ENCODE measurements at regions not wholly inside any gene's neighbourhood (a gene's known extent, or its start where the extent isn't known, plus 50 kb on each side); places are given as distances from the start of the nearest gene placed in this dataset.
"Not testable (repeated sequence)": the region's sequence is repeated elsewhere in the genome, so short reads cannot be mapped to it uniquely, and the experiment has no call there.

DNA sequence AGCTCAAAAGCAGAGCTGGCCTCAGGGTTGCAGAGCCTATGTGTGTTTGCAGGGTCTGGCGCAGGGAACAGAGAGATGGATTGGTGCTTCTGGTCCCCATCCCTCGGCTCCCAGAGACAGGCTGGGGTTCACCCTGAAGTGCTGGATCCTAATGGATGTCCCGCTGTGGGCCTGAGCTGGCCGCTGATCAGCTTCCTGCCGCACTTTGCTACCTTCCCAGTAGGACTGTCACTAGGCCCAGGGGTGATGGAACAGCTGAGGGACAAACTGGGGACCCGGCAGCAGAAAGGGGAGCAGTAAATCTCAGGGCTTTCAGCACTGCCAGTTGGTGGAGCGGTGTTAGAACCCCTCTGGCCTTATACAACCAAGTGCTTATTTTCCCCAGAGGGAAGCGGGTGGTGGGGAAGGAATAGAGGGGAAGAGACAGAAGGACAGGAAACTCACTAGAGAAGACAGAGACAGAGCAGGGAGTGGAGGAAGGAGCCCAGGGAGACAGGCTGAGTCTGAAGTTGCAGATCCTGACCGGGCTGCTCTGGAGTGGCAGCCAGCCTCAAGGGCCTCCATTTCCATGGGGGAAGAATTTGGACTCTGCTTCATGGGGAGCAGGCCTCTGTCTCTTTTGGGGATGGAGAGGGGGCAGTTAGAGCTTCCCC is 78.6 kb downstream of the MRM1 start:
- no peak overlapping the region for H3K4me3 ChIP-seq (ENCODE audit: low read length)
- no peak overlapping the region for H3K9ac ChIP-seq (ENCODE audit: low read length)
- H3K36me3 ChIP-seq (ENCODE audit: control insufficient read depth, insufficient read depth, low read length) = no peaks in the 10 kb centered on the region
- H3K9me3 ChIP-seq (ENCODE audit: control insufficient read depth, low read length) = no peaks in the 10 kb centered on the region
- no peaks in the 10 kb centered on the region for H3K4me1 ChIP-seq (ENCODE audit: control insufficient read depth, insufficient read depth, low read length)
- H3K27me3 ChIP-seq (ENCODE audit: control insufficient read depth, insufficient read depth, low read length) = no peaks in the 10 kb centered on the region

DNA sequence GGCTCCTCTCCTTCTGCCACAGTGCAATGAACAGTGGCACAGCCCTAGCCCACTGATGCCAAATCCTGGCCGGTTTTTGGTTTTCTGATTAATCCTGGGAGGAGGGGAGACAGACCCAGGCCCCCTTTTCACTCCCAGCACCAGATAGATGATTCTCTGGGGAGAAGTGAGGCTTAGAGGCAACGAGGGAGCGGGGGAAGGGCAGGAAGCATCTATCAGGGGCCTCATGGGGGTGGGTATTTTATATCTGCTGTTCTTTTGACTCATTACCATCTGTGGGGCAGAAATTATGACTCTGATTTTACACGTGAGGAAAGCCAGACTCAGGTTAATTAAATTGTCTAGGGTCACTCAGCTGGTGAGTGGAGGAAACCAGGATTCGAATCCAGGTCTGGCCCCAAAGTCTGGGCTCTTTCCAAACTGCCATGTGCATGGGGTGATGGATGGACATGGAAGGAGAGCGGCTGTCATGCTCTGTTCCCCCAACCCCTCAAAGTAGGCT is 79.4 kb downstream of the MRM1 start:
- H3K9ac ChIP-seq (ENCODE audit: low read length) = no peak overlapping the region
- no peaks in the 10 kb centered on the region for H3K36me3 ChIP-seq (ENCODE audit: control insufficient read depth, insufficient read depth, low read length)
- H3K27me3 ChIP-seq (ENCODE audit: control insufficient read depth, insufficient read depth, low read length) = no peaks in the 10 kb centered on the region
- no peaks in the 10 kb centered on the region for H3K4me1 ChIP-seq (ENCODE audit: control insufficient read depth, insufficient read depth, low read length)
- H3K4me3 ChIP-seq (ENCODE audit: low read length) = no peak overlapping the region
- no peaks in the 10 kb centered on the region for H3K9me3 ChIP-seq (ENCODE audit: control insufficient read depth, low read length)

DNA sequence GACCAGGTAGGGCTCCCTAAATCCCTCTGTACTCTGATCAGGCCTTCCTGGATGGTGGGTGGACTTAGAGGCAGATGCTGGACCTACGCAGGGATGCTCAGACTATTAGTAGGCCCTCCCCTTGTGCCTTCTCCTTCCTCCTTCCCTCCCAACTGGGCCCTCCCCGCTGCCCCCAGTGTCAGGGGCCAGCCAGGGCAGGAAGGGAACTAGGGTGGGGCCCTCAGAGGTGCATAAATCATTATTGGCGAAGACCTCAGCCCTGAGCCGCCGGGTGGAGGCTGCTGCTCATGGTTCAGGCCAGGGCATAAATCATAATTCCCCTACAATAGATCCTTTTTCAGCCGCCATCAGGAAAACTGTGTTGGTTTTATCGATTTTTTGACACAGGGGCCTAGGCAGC is 81.4 kb downstream of the MRM1 start:
- Histone ChIP-seq H3K36me3 (ENCODE audit: control insufficient read depth, insufficient read depth, low read length) (no peaks in the 10 kb centered on the region), H3K4me3 (ENCODE audit: low read length) (no peak overlapping the region), H3K9me3 (ENCODE audit: control insufficient read depth, low read length) (no peaks in the 10 kb centered on the region), H3K27me3 (ENCODE audit: control insufficient read depth, insufficient read depth, low read length) (peaks cover 10% of the 10 kb centered on the region), H3K4me1 (ENCODE audit: control insufficient read depth, insufficient read depth, low read length) (no peaks in the 10 kb centered on the region), H3K9ac (ENCODE audit: low read length) (no peak overlapping the region)

DNA sequence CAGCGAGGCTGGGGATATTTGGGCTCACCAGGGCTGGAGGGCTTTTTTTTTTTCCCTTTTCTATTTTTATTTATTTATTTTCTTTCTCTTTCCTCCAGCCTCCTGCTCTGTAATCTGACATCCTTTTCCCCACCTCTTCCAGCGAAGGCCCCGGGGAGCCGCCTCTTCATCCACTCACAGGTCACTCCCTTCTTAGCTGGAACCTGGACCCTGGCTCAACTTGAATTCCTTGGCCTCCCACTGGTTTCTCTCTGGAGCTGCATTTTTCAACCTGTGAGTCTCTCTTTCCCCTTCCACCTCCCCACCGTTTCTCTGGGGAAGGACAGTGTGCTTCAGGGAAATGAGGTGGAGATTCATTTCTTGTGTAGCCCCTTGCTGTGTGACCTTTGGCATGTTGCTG is 82.0 kb downstream of the MRM1 start:
- Histone ChIP-seq H3K9ac (ENCODE audit: low read length) (no peak overlapping the region), H3K27me3 (ENCODE audit: control insufficient read depth, insufficient read depth, low read length) (peaks cover 10% of the 10 kb centered on the region), H3K4me3 (ENCODE audit: low read length) (no peak overlapping the region), H3K9me3 (ENCODE audit: control insufficient read depth, low read length) (no peaks in the 10 kb centered on the region), H3K36me3 (ENCODE audit: control insufficient read depth, insufficient read depth, low read length) (no peaks in the 10 kb centered on the region), H3K4me1 (ENCODE audit: control insufficient read depth, insufficient read depth, low read length) (peaks cover under 1% of the 10 kb centered on the region)

DNA sequence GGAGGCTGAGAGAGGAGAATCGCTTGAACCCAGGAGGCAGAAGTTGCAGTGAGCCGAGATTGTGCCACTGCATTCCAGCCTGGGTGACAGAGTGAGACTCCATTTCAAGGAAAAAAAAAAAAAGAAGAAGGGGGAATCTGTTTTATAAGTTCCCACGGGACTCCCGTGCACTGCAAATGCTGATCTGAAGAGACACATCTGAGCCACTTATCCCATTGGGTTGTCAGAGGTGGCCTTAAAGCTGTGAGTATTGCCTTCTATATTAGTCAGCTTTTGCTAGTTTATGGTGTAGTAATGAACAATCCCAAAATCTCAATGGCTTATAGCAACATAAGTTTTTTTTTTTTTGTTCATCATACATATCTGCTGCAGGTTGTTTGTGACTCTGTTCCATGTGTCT is 82.8 kb downstream of the MRM1 start:
- Histone ChIP-seq H3K27me3 (ENCODE audit: control insufficient read depth, insufficient read depth, low read length) (peaks cover 10% of the 10 kb centered on the region), H3K9ac (ENCODE audit: low read length) (no peak overlapping the region), H3K9me3 (ENCODE audit: control insufficient read depth, low read length) (no peaks in the 10 kb centered on the region), H3K4me3 (ENCODE audit: low read length) (no peak overlapping the region), H3K4me1 (ENCODE audit: control insufficient read depth, insufficient read depth, low read length) (peaks cover 8% of the 10 kb centered on the region), H3K36me3 (ENCODE audit: control insufficient read depth, insufficient read depth, low read length) (no peaks in the 10 kb centered on the region)

DNA sequence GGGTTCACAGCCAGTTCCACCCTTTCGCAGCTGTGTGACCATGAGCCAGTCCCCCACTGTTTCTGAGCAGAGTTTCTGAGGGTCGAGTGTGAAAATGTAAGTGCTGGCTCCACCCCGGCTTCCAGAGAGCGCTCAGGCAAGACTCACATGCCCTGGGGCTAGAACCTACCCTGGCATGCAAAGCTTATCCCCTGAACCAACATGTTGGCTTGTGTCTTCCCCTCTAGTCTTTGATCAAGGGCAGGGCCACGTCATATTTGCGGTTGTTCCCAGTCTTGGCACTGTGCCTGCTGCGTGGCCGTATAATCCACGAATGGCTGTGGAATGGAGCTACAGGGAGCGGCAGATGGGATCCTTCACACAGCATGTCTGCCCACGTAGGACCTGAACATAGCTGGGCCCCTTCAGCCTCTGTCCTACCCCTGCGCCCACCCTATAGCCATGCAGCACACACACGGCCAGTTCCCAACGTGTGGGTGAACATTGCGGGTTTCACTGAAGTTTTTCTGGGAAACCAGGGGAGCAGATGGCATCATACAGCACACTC is 84.8 kb downstream of the MRM1 start:
- no peak overlapping the region for H3K9ac ChIP-seq (ENCODE audit: low read length)
- peaks cover 10% of the 10 kb centered on the region for H3K27me3 ChIP-seq (ENCODE audit: control insufficient read depth, insufficient read depth, low read length)
- no peaks in the 10 kb centered on the region for H3K36me3 ChIP-seq (ENCODE audit: control insufficient read depth, insufficient read depth, low read length)
- no peaks in the 10 kb centered on the region for H3K9me3 ChIP-seq (ENCODE audit: control insufficient read depth, low read length)
- H3K4me1 ChIP-seq (ENCODE audit: control insufficient read depth, insufficient read depth, low read length) = peaks cover 8% of the 10 kb centered on the region
- H3K4me3 ChIP-seq (ENCODE audit: low read length) = no peak overlapping the region

DNA sequence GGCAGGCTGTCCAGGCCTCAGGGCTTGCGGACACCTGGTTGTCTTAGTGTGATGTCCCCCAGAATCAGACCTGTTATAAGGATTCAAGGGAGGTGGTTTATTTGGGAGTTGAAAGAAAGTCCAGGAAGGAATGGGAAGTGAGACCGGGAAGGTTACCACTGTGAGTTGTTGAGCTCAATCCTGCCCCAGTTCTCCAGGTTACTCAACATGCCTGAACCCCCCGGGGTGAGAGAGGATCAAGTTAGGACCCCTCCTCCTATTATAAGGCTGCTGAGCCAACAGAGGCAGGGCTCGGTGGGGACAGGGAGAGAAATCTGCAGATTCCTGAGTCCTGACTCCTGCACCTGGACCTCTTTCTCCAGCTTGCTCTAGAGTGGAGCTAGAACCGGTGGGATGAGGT is 86.4 kb downstream of the MRM1 start:
- H3K9me3 ChIP-seq (ENCODE audit: control insufficient read depth, low read length) = no peaks in the 10 kb centered on the region

DNA sequence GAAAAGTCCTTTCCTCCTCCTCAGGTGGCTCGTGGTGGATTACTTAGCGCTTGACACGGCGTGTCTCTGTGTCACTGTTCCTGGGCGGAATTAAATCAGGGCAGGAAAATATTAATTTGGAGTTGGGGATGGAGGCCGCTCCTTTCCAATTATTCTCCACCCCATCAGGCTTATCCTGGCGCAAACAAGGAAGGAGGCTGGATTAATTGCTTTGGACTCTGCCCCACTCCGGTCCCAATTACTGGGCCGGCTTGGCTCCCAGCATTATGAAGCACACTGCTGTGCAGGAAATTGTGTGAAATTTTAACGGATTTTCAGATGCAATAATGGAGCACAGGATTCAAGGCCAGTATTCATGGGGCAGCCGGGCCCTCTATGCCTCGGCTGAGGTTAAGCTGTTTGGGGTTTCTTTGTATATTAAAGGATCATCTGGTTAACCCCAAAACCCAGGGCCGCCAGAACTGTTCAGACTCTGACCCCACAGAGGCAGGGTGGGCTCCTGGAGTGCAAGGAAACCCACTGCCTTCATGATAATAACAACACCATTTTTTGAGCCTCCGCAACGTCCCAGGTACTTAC is 87.8 kb downstream of the MRM1 start:
- Histone ChIP-seq H3K9ac (ENCODE audit: low read length) (no peak overlapping the region), H3K36me3 (ENCODE audit: control insufficient read depth, insufficient read depth, low read length) (no peaks in the 10 kb centered on the region), H3K27me3 (ENCODE audit: control insufficient read depth, insufficient read depth, low read length) (peaks cover 13% of the 10 kb centered on the region), H3K4me1 (ENCODE audit: control insufficient read depth, insufficient read depth, low read length) (peaks cover 8% of the 10 kb centered on the region), H3K9me3 (ENCODE audit: control insufficient read depth, low read length) (no peaks in the 10 kb centered on the region), H3K4me3 (ENCODE audit: low read length) (no peak overlapping the region)

More for the DNA sequence above, 86.4 kb downstream of the MRM1 start:
- H3K27me3 ChIP-seq (ENCODE audit: control insufficient read depth, insufficient read depth, low read length) = peaks cover 13% of the 10 kb centered on the region
- H3K4me3 ChIP-seq (ENCODE audit: low read length) = no peak overlapping the region
- H3K4me1 ChIP-seq (ENCODE audit: control insufficient read depth, insufficient read depth, low read length) = peaks cover 8% of the 10 kb centered on the region
- H3K9ac ChIP-seq (ENCODE audit: low read length) = no peak overlapping the region
- no peaks in the 10 kb centered on the region for H3K36me3 ChIP-seq (ENCODE audit: control insufficient read depth, insufficient read depth, low read length)

DNA sequence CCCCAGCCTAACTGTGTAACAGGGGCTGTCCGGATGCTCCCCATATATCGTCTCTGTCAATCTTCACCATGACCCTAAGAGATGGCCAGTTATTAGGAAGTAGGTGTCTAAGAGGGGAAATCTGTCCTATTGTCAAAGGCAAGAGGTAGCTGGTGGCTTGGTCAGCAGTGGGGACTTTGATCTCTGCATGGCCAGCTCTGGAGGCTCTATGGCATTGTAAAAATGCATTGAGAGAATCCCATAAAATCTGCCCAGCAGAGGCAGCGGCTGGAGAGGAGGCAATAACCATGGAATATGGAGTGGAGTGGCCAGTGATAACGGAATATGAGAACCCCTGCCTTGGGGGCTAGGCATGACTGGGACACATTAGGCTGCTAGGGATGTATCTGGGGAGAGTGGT is 88.8 kb downstream of the MRM1 start:
- no peak overlapping the region for H3K9ac ChIP-seq (ENCODE audit: low read length)
- H3K27me3 ChIP-seq (ENCODE audit: control insufficient read depth, insufficient read depth, low read length) = peaks cover 16% of the 10 kb centered on the region
- H3K4me1 ChIP-seq (ENCODE audit: control insufficient read depth, insufficient read depth, low read length) = peaks cover 8% of the 10 kb centered on the region
- no peaks in the 10 kb centered on the region for H3K36me3 ChIP-seq (ENCODE audit: control insufficient read depth, insufficient read depth, low read length)
- no peaks in the 10 kb centered on the region for H3K9me3 ChIP-seq (ENCODE audit: control insufficient read depth, low read length)
- H3K4me3 ChIP-seq (ENCODE audit: low read length) = no peak overlapping the region

DNA sequence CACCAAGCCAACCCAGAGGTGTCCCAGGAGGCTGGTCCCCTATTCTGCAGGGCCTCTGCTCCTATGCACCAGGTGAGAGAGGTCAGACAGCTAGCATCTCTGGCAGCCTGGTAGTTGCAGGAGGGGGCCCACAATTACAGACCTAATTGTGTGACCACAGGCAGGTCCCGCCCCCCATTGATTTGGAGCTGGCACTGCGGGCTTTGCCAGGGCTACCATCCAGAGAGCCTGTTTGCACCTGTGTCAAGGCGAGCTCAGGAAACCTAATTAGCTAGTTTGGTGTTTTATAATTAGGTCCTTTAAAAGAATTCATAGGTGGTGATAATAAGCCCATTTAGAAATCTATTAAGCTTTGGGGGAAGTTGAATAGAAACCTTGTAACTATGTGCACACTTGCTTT is 90.2 kb downstream of the MRM1 start:
- Histone ChIP-seq H3K36me3 (ENCODE audit: control insufficient read depth, insufficient read depth, low read length) (no peaks in the 10 kb centered on the region), H3K4me3 (ENCODE audit: low read length) (no peak overlapping the region), H3K4me1 (ENCODE audit: control insufficient read depth, insufficient read depth, low read length) (peaks cover 8% of the 10 kb centered on the region), H3K9ac (ENCODE audit: low read length) (no peak overlapping the region), H3K9me3 (ENCODE audit: control insufficient read depth, low read length) (no peaks in the 10 kb centered on the region), H3K27me3 (ENCODE audit: control insufficient read depth, insufficient read depth, low read length) (peaks cover 9% of the 10 kb centered on the region)

DNA sequence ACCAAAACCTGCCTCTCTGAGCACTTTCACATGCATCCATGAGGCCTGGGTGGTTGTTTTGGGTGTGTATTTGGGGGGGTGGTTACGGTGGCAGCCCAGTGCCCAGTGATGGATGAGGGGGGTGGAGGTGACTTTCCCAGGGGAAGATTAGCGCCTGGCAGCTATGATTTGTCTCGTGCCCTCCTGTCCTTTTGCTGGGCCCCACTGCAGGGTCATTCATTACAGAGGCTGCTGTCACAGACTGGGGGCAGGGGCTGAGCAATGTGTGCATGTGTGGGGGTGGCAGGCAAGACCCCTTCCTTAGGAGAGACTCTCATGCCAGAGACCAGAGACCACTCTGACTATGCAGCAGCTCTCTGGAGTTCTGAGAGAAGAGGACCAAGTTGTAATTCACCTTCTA is 93.7 kb downstream of the MRM1 start:
- Histone ChIP-seq H3K9ac (ENCODE audit: low read length) (no peak overlapping the region), H3K4me3 (ENCODE audit: low read length) (no peak overlapping the region), H3K9me3 (ENCODE audit: control insufficient read depth, low read length) (no peaks in the 10 kb centered on the region), H3K36me3 (ENCODE audit: control insufficient read depth, insufficient read depth, low read length) (no peaks in the 10 kb centered on the region), H3K4me1 (ENCODE audit: control insufficient read depth, insufficient read depth, low read length) (no peaks in the 10 kb centered on the region), H3K27me3 (ENCODE audit: control insufficient read depth, insufficient read depth, low read length) (peaks cover 14% of the 10 kb centered on the region)

DNA sequence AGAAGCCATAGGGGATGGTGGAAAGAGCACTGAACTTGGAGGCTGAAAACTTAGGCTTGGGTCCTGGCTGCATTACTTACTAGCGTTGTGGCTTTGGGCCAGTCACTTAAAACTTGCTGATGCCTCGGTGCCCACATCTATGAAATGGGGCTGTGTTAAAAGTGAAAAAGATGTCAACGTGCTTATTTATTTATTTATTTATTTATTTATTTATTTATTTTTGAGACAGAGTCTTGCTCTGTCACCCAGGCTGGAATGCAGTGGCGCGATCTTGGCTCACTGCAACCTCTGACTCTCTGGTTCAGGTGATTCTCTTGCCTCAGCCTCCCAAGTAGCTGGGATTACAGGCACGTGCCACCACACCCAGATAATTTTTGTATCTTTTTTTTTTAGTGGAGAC is 94.3 kb downstream of the MRM1 start:
- H3K36me3 ChIP-seq (ENCODE audit: control insufficient read depth, insufficient read depth, low read length) = not testable (repeated sequence)
- H3K27me3 ChIP-seq (ENCODE audit: control insufficient read depth, insufficient read depth, low read length) = peaks cover 14% of the 10 kb centered on the region

More for the DNA sequence above, 94.3 kb downstream of the MRM1 start:
- not testable (repeated sequence) for H3K9me3 ChIP-seq (ENCODE audit: control insufficient read depth, low read length); H3K9ac ChIP-seq (ENCODE audit: low read length); H3K4me3 ChIP-seq (ENCODE audit: low read length); H3K4me1 ChIP-seq (ENCODE audit: control insufficient read depth, insufficient read depth, low read length)

All from mucosa of stomach (tissue), 1 donor.